ENCODE measurements at regions not wholly inside any gene's neighbourhood (a gene's known extent, or its start where the extent isn't known, plus 50 kb on each side); places are given as distances from the start of the nearest gene placed in this dataset.

DNA sequence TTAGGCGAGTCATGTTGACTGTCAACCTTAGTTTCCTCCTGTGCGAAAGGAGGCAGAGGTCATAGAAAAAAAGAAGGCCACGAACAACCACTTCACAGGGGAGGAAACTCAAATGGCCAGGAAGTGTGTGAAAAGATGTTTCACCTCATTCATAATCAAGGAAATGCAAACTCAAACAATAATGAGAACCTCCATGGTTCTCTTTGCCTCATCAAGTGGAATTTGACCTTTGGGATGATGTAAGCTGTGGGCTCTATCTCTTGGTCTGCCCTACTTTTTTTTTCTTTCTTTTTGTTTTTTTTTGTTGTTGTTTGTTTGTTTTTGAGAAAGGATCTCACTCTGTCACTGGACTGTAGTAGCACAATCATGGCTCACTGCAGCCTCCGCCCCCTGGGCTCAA lies 55.9 kb upstream of the GRHL3 start:
- H3K4me3 Mint-ChIP-seq (ENCODE audit: unreplicated experiment), result no peak overlapping the region
- no peak overlapping the region for H3K27ac Mint-ChIP-seq (ENCODE audit: low read depth, unreplicated experiment)
- DNase-seq (ENCODE audit: unreplicated experiment), result no peak

GRCh38 chr1:24261977-24262376 lies 57.2 kb upstream of the GRHL3 start:
- H3K27ac Mint-ChIP-seq (ENCODE audit: low read depth, unreplicated experiment), result no peak overlapping the region
- H3K9me3 Mint-ChIP-seq (ENCODE audit: unreplicated experiment), result no peaks in the 10 kb centered on the region
- no peak for DNase-seq (ENCODE audit: unreplicated experiment)
- CTCF ChIA-PET, result interaction anchor here (1.4 kb wide), 1 partner anchor 129 kb away, joined by 4 read pairs; no protein-coding TSS in a partner anchor
- peaks cover 11% of the 10 kb centered on the region for H3K4me1 Mint-ChIP-seq (ENCODE audit: insufficient read depth, unreplicated experiment)
- TF ChIP-seq CTCF (IDR thresholded peaks at IDR 0.05; ENCODE audit: unreplicated experiment), result no peak
- H3K36me3 Mint-ChIP-seq (ENCODE audit: insufficient read depth, unreplicated experiment), result no peaks in the 10 kb centered on the region
- POLR2A ChIA-PET, result no interaction called here
- H3K4me3 Mint-ChIP-seq (ENCODE audit: unreplicated experiment), result no peak overlapping the region
- H3K27me3 Mint-ChIP-seq (ENCODE audit: insufficient read depth, unreplicated experiment), result no peaks in the 10 kb centered on the region
- intact Hi-C loops (cut with micrococcal nuclease), result no loop called here
- no TSS peak for BruUV-seq (replicated peaks)

More for the DNA sequence above, 55.9 kb upstream of the GRHL3 start:
- ChIA-PET CTCF (interaction anchor here (1.1 kb wide), 1 partner anchor 16 kb away, joined by 4 read pairs; no protein-coding TSS in a partner anchor), POLR2A (no interaction called here)
- no peaks in the 10 kb centered on the region for H3K36me3 Mint-ChIP-seq (ENCODE audit: insufficient read depth, unreplicated experiment)
- TF ChIP-seq CTCF (IDR thresholded peaks at IDR 0.05; ENCODE audit: unreplicated experiment), result no peak
- H3K9me3 Mint-ChIP-seq (ENCODE audit: unreplicated experiment), result no peaks in the 10 kb centered on the region
- H3K27me3 Mint-ChIP-seq (ENCODE audit: insufficient read depth, unreplicated experiment), result no peaks in the 10 kb centered on the region
- BruUV-seq (replicated peaks), result no TSS peak
- intact Hi-C loops (cut with micrococcal nuclease), result no loop called here
- H3K4me1 Mint-ChIP-seq (ENCODE audit: insufficient read depth, unreplicated experiment), result peaks cover 13% of the 10 kb centered on the region

- no peak for DNase-seq (ENCODE audit: unreplicated experiment)
- POLR2A ChIA-PET, result no interaction called here
- Mint-ChIP-seq H3K27me3 (ENCODE audit: insufficient read depth, unreplicated experiment) (no peaks in the 10 kb centered on the region), H3K27ac (ENCODE audit: low read depth, unreplicated experiment) (no peak overlapping the region), H3K4me3 (ENCODE audit: unreplicated experiment) (no peak overlapping the region), H3K36me3 (ENCODE audit: insufficient read depth, unreplicated experiment) (no peaks in the 10 kb centered on the region), H3K9me3 (ENCODE audit: unreplicated experiment) (no peaks in the 10 kb centered on the region), H3K4me1 (ENCODE audit: insufficient read depth, unreplicated experiment) (no peaks in the 10 kb centered on the region)
- BruUV-seq (replicated peaks), result no TSS peak
- intact Hi-C loops (cut with micrococcal nuclease), result no loop called here
- CTCF ChIA-PET, result no interaction called here
- no peak for TF ChIP-seq CTCF (IDR thresholded peaks at IDR 0.05; ENCODE audit: unreplicated experiment)
These were observed 60.3 kb upstream of the GRHL3 start for GRCh38 chr1:24258735-24259424.

- CTCF ChIA-PET, result no interaction called here
- H3K4me1 Mint-ChIP-seq (ENCODE audit: insufficient read depth, unreplicated experiment), result no peaks in the 10 kb centered on the region
- BruUV-seq (replicated peaks), result no TSS peak
- H3K27me3 Mint-ChIP-seq (ENCODE audit: insufficient read depth, unreplicated experiment), result no peaks in the 10 kb centered on the region
- POLR2A ChIA-PET, result interaction anchor here (0.8 to 1.0 kb wide), 2 partner anchors 21 to 37 kb away, joined by 3 read pairs; no protein-coding TSS in a partner anchor
- no peak overlapping the region for H3K4me3 Mint-ChIP-seq (ENCODE audit: unreplicated experiment)
- intact Hi-C loops (cut with micrococcal nuclease), result no loop called here
- H3K27ac Mint-ChIP-seq (ENCODE audit: low read depth, unreplicated experiment), result no peak overlapping the region
- no peaks in the 10 kb centered on the region for H3K36me3 Mint-ChIP-seq (ENCODE audit: insufficient read depth, unreplicated experiment)
- no peak for TF ChIP-seq CTCF (IDR thresholded peaks at IDR 0.05; ENCODE audit: unreplicated experiment)
- no peaks in the 10 kb centered on the region for H3K9me3 Mint-ChIP-seq (ENCODE audit: unreplicated experiment)
- DNase-seq (ENCODE audit: unreplicated experiment), result no peak
These were observed 61.8 kb upstream of the GRHL3 start for GRCh38 chr1:24257373-24257772.
